ENCODE measurements at regions not wholly inside any gene's neighbourhood (a gene's known extent, or its start where the extent isn't known, plus 50 kb on each side); places are given as distances from the start of the nearest gene placed in this dataset.

- Histone ChIP-seq H3K23ac (ENCODE audit: insufficient read length, low read depth, low read length) (no peak overlapping the region), H3K4me1 (ENCODE audit: insufficient read depth, low read length) (no peaks in the 10 kb centered on the region), H3K56ac (ENCODE audit: insufficient read length, low read depth, low read length) (no peak overlapping the region), H3K79me2 (ENCODE audit: insufficient read depth, low read length) (no peaks in the 10 kb centered on the region), H3K9ac (ENCODE audit: extremely low read depth, insufficient read length, low read length) (no peak overlapping the region), H3K27me3 (ENCODE audit: insufficient read depth, low read length) (no peaks in the 10 kb centered on the region; the same call in 1 of the 2 replicates), H2BK15ac (ENCODE audit: low read depth, low read length) (no peak overlapping the region), H4K20me1 (ENCODE audit: control insufficient read depth, insufficient read depth, insufficient read length) (no peaks in the 10 kb centered on the region), H2BK5ac (ENCODE audit: insufficient read length, low read length) (no peak overlapping the region), H4K8ac (replicated peaks; ENCODE audit: insufficient read length, low read depth, low read length) (no peak overlapping the region), H2BK20ac (ENCODE audit: low read depth, low read length, poor library complexity, severe bottlenecking) (no peak overlapping the region), H2BK120ac (ENCODE audit: low read depth, low read length, poor library complexity, severe bottlenecking) (no peak overlapping the region), H2BK12ac (ENCODE audit: insufficient read length, low read depth, low read length) (no peak overlapping the region), H3K14ac (ENCODE audit: insufficient read depth, low read length) (no peak overlapping the region), H3T11ph (ENCODE audit: low read length) (no peak overlapping the region), H3K79me1 (ENCODE audit: insufficient read depth, low read depth, low read length, poor library complexity, severe bottlenecking) (no peaks in the 10 kb centered on the region), H2AFZ (ENCODE audit: low read length) (no peak overlapping the region), H3K9me3 (ENCODE audit: control insufficient read depth, low read depth, low read length) (no peaks in the 10 kb centered on the region), H2AK5ac (ENCODE audit: insufficient read length, low read length) (no peak overlapping the region), H4K91ac (ENCODE audit: insufficient read length, low read depth, low read length) (no peak overlapping the region), H3K18ac (ENCODE audit: insufficient read length, low read depth, low read length) (no peak overlapping the region), H4K5ac (ENCODE audit: insufficient read length, low read depth, low read length) (no peak overlapping the region), H3K23me2 (ENCODE audit: insufficient read length, low read depth, low read length, poor library complexity, severe bottlenecking) (no peaks in the 10 kb centered on the region), H3K4me2 (ENCODE audit: insufficient read depth, insufficient read length, low read length) (no peak overlapping the region), H3K4ac (ENCODE audit: low read depth, low read length) (no peak overlapping the region), H3K27ac (ENCODE audit: insufficient read length, low read depth, low read length) (no peak overlapping the region)
- TF ChIP-seq CTCF (conservative IDR thresholded peaks at IDR 0.05), result no peak
- WGBS (ENCODE audit: extremely low coverage, insufficient read length, low lambda C conversion rate), result no CpG with 5 or more reads among the region's 3 CpGs
- no peaks in the 10 kb centered on the region; a peak in 1 of 7 replicates for H3K36me3 Mint-ChIP-seq (ENCODE audit: insufficient read depth in 1 of 3, low read depth in 3 of 3)
- no peak overlapping the region for H3K27ac Mint-ChIP-seq
- H3K9me3 Mint-ChIP-seq, result no peaks in the 10 kb centered on the region
- no peaks in the 10 kb centered on the region for H3K27me3 Mint-ChIP-seq (ENCODE audit: low read depth)
- DNase-seq, result no peak
- H3K4me3 Mint-ChIP-seq, result no peak overlapping the region
- no peaks in the 10 kb centered on the region for H3K4me1 Mint-ChIP-seq
Measured at GRCh38 chr4:62387808-62388207, 1187.7 kb downstream of the ADGRL3 start.

Data from H9 (cell line).